ENCODE measurements at regions not wholly inside any gene's neighbourhood (a gene's known extent, or its start where the extent isn't known, plus 50 kb on each side); places are given as distances from the start of the nearest gene placed in this dataset.

DNA sequence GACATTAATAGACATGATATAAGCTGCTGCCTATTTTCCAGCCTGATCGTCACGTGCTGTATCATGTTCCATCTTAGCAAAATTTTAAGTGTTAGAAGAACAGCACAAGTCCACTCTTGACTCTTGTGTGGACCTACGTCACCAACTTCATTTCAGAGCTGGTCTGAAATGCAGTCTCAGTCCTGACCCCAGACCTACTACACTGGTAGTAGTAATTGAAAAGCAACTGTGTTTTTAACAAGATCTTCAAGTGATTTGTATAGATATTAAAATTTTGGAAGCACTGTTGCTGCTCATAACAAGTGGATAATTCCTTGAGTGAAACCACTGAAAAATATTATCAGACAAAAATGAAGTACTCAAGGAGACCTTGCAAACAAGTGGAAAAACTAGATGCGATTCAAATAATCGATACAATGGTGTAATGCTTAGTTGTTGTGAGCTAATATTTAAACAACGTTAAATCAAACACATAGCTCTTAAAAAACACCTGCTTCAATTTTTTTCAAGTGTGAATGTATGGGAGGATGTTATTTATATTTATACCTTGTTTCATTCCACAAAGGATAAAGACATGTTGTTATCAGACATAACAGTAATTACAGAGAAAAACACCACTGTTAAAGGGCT lies 110.9 kb upstream of the JAG1 start:
- TF ChIP-seq POLR2AphosphoS5 (IDR thresholded peaks at IDR 0.05; ENCODE audit: low read depth, low read length) (no peak), REST (IDR thresholded peaks at IDR 0.05; ENCODE audit: insufficient read depth in 1 of 2, low read depth in 2 of 2, low read length in 1 of 2) (no peak)
- TF ChIP-seq, protein P1, sequence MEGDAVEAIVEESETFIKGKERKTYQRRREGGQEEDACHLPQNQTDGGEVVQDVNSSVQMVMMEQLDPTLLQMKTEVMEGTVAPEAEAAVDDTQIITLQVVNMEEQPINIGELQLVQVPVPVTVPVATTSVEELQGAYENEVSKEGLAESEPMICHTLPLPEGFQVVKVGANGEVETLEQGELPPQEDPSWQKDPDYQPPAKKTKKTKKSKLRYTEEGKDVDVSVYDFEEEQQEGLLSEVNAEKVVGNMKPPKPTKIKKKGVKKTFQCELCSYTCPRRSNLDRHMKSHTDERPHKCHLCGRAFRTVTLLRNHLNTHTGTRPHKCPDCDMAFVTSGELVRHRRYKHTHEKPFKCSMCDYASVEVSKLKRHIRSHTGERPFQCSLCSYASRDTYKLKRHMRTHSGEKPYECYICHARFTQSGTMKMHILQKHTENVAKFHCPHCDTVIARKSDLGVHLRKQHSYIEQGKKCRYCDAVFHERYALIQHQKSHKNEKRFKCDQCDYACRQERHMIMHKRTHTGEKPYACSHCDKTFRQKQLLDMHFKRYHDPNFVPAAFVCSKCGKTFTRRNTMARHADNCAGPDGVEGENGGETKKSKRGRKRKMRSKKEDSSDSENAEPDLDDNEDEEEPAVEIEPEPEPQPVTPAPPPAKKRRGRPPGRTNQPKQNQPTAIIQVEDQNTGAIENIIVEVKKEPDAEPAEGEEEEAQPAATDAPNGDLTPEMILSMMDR (IDR thresholded peaks at IDR 0.05), result no peak

Data from Panc1 (cell line).